HepG2 (cell line): ENCODE measurements at regions not wholly inside any gene's neighbourhood (a gene's known extent, or its start where the extent isn't known, plus 50 kb on each side); places are given as distances from the start of the nearest gene placed in this dataset.

ENCODE experiments used
- ATAC-seq: fragments of 200-7000 bp; cut with Tn5 transposase; 3 replicates; pipeline ENCODE4 v1.9.1; 2020; ENCODE audit warnings: mild to moderate bottlenecking, moderate library complexity
- BruUV-seq: library from RNA; stranded (reverse); fragments of 400-500 nt; replicated peaks from 2 replicates; lab custom pipeline; 2021; lab: Mats Ljungman, UMichigan
- CTCF ChIA-PET: fragments of 300-600 bp; formaldehyde crosslinking; extraction: SDS; loops from one replicate; lab custom pipeline; 2021; ENCODE audit warnings: low total read pairs, inconsistent platforms, low intra/inter-chr PET ratio; lab: Yijun Ruan, JAX
- POLR2A ChIA-PET: fragments of 350-600 bp; sonication (Branson Sonifier 250); formaldehyde crosslinking; loops from one replicate; lab custom pipeline; 2020; ENCODE audit warnings: antibody characterized with exemption, inconsistent platforms; lab: Yijun Ruan, JAX
- DNase-seq: peaks from one replicate; pipeline ENCODE4 v3.0.0-alpha.2; 2015; ENCODE audit warnings: low spot score
- FAIRE-seq: peaks from 3 replicates; lab custom pipeline; 2011; peaks lifted over from hg19 to GRCh38; lab: Jason Lieb, UNC
- H2AFZ ChIP-seq: one replicate; pipeline ENCODE4 v1.6.1; 2011; ENCODE audit warnings: low read length, inconsistent platforms
- H3K27ac ChIP-seq: fragments of 300-600 bp; 3 replicates; pipeline ENCODE4 v1.8.0; 2011; ENCODE audit warnings: mixed run types, mild to moderate bottlenecking, mixed read lengths, low read length, inconsistent platforms; ENCODE audit not compliant: insufficient read depth; ENCODE audit errors: extremely low read length
- H3K27me3 ChIP-seq, 2 experiments: fragments of 200-600 bp in 1 of 2; 2 replicates in 1 of 2; 3 replicates in 1 of 2; pipeline versions ENCODE4 v1.6.0 to v1.8.0; 2011; ENCODE audit warnings: low read length in 2 of 2, mild to moderate bottlenecking in 2 of 2, moderate library complexity in 2 of 2, inconsistent platforms in 1 of 2; ENCODE audit not compliant: insufficient read depth in 2 of 2, control insufficient read depth in 1 of 2
- H3K36me3 ChIP-seq, 2 experiments: fragments of 200-600 bp in 1 of 2; replicated peaks in 1 of 2; 2 replicates in 1 of 2; 3 replicates in 1 of 2; pipeline versions ENCODE4 v1.5.1 to v1.8.0; 2011; ENCODE audit warnings: low read length in 2 of 2, inconsistent platforms in 1 of 2; ENCODE audit not compliant: insufficient read depth in 2 of 2, control insufficient read depth in 1 of 2
- H3K4me1 ChIP-seq: 2 replicates; pipeline ENCODE4 v1.5.1; 2012; ENCODE audit warnings: low read length, inconsistent platforms; ENCODE audit not compliant: insufficient read depth
- H3K4me2 ChIP-seq: 2 replicates; pipeline ENCODE4 v1.6.0; 2011; ENCODE audit warnings: low read depth, low read length, inconsistent platforms
- H3K4me3 ChIP-seq, 3 experiments: fragments of 200-600 bp in 1 of 3; sonication (generic), shearing (Covaris generic) in 1 of 3; replicated peaks in 1 of 3; 2 replicates each; pipeline ENCODE4 v1.5.1; 2011 to 2016; ENCODE audit warnings: low read length in 3 of 3, inconsistent platforms in 2 of 3, low read depth in 2 of 3, mild to moderate bottlenecking in 2 of 3, control low read depth in 1 of 3, mixed read lengths in 1 of 3; ENCODE audit not compliant: insufficient read depth in 1 of 3
- H3K79me2 ChIP-seq: one replicate; pipeline ENCODE4 v1.6.1; 2011; ENCODE audit warnings: low read length, inconsistent platforms; ENCODE audit not compliant: insufficient read depth
- H3K9ac ChIP-seq: 2 replicates; pipeline ENCODE4 v1.6.0; 2011; ENCODE audit warnings: mild to moderate bottlenecking, low read depth, low read length, inconsistent platforms; ENCODE audit not compliant: insufficient read depth
- H3K9me3 ChIP-seq: 2 replicates; pipeline ENCODE4 v1.5.1; 2012; ENCODE audit warnings: mild to moderate bottlenecking, low read length
- H4K20me1 ChIP-seq: 2 replicates; pipeline ENCODE4 v1.6.0; 2011; ENCODE audit warnings: inconsistent platforms, mild to moderate bottlenecking, low read length, moderate library complexity; ENCODE audit not compliant: insufficient read depth
- ARID2 ChIP-seq: sonication (generic); formaldehyde crosslinking; IDR thresholded peaks from 2 replicates; pipeline ENCODE4 v1.8.1; 2022; ENCODE audit warnings: mild to moderate bottlenecking, missing genetic modification reagents, borderline replicate concordance
- HNRNPUL1 ChIP-seq: fragments of 200-400 bp; formaldehyde crosslinking; IDR thresholded peaks from 2 replicates; pipeline ENCODE4 v1.6.1; 2017; ENCODE audit warnings: low read depth, mild to moderate bottlenecking, low read length, moderate library complexity
- TCF12 ChIP-seq, 2 experiments: fragments of 450-650 bp in 1 of 2; sonication (generic) in 1 of 2; formaldehyde crosslinking in 1 of 2; IDR thresholded peaks; 2 replicates each; pipeline versions ENCODE4 v1.6.1 to v1.8.0; 2017 to 2022; ENCODE audit warnings: antibody characterized with exemption in 1 of 2, mild to moderate bottlenecking in 1 of 2, missing genetic modification reagents in 1 of 2, moderate library complexity in 1 of 2
- ZBTB42 ChIP-seq: sonication (generic); formaldehyde crosslinking; IDR thresholded peaks from 2 replicates; pipeline ENCODE4 v1.5.0; 2020; ENCODE audit warnings: mild to moderate bottlenecking, missing genetic modification reagents
- ZNF33A ChIP-seq: sonication (generic); formaldehyde crosslinking; IDR thresholded peaks from 2 replicates; pipeline ENCODE4 v1.5.1; 2020; ENCODE audit warnings: missing genetic modification reagents, mild to moderate bottlenecking, moderate library complexity, borderline replicate concordance
- ZNF496 ChIP-seq: sonication (generic); formaldehyde crosslinking; IDR thresholded peaks from 2 replicates; pipeline ENCODE4 v1.8.1; 2023; ENCODE audit warnings: mild to moderate bottlenecking, moderate library complexity, missing genetic modification reagents; ENCODE audit not compliant: insufficient replicate concordance
- ZNF530 ChIP-seq: sonication (generic); formaldehyde crosslinking; IDR thresholded peaks from 2 replicates; pipeline ENCODE4 v1.5.0; 2020; ENCODE audit warnings: low read depth, mild to moderate bottlenecking, missing genetic modification reagents
- ZNF644 ChIP-seq: IDR thresholded peaks from 2 replicates; pipeline ENCODE4 v1.6.1; 2016; ENCODE audit warnings: low read depth
- ZNF75D ChIP-seq: sonication (generic); formaldehyde crosslinking; IDR thresholded peaks from 2 replicates; pipeline ENCODE4 v1.8.1; 2023; ENCODE audit warnings: missing genetic modification reagents, mild to moderate bottlenecking, borderline replicate concordance
- ZNF891 ChIP-seq: sonication (generic); formaldehyde crosslinking; IDR thresholded peaks from 2 replicates; pipeline ENCODE4 v1.5.0; 2020; ENCODE audit warnings: mild to moderate bottlenecking, missing genetic modification reagents
- WGBS: methylation state at CpG from one replicate; pipeline ENCODE4 v1.1.6; 2017; ENCODE audit warnings: low lambda C conversion rate; 5-methylcytosine and 5-hydroxymethylcytosine counted together
- in situ Hi-C: cut with HindIII; loops from 2 replicates; pipeline ENCODE4 v1.10.0; 2017; ENCODE audit warnings: low pct_unique_long_range_greater_than_20kb; ENCODE audit not compliant: extremely low pct_ligation_motif_present
- intact Hi-C: fragments of 100-400 bp; cut with micrococcal nuclease; formaldehyde crosslinking; loops from one replicate; pipeline ENCODE4 v1.10.0; 2022; ENCODE audit not compliant: unreplicated experiment
- TF ChIP-seq, protein P1 (sequence below): sonication (generic); formaldehyde crosslinking; IDR thresholded peaks from 2 replicates; pipeline ENCODE4 v1.5.0; 2020; ENCODE audit warnings: missing genetic modification reagents
- TF ChIP-seq, protein P2 (sequence below): sonication (generic); formaldehyde crosslinking; IDR thresholded peaks from 2 replicates; pipeline ENCODE4 v1.9.0; 2022; ENCODE audit warnings: missing genetic modification reagents, mild to moderate bottlenecking, borderline replicate concordance

DNA sequence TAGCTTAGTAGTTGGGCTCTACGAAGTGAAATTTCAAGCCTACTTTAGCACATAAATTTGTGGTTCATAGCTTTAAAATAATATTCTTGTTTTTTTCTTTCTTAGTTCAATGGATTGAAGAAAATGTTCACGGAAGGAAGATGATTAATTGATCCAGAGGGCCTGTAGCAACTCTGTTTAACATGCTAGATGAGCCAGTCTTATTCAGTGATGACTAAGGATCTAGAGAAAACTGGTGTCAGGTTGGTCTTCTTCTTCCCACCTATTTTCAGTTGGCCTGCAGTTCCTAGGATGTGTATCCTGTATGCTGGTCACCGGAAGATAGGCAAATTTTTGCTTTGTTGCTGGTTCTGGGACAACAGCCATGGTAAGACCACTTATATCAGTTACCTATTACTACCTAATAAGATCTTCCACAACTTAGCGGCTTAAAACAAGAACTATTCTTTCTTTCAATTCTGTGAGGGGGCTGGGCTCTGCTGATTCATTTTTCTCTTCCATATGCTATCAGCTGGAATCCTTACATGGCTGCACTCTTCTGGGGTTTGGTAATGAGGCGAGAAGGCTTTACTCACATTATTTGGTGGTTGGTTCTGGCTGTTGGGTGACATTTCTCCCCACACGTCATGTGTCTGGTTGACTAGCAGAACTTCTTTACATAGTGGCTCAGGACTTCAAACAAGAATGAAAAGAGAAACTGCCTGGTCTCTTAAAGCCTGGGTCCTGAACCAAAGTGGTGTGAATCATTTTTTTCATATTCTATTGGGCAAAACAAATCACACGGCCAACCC is 182.7 kb upstream of the ACTBL2 start:
- intact Hi-C loops: no loop called here
- Histone ChIP-seq H4K20me1 (no peaks in the 10 kb centered on the region), H3K27me3 (no peaks in the 10 kb centered on the region), H2AFZ (no peak overlapping the region), H3K36me3 (no peaks in the 10 kb centered on the region), H3K79me2 (no peaks in the 10 kb centered on the region), H3K4me1 (no peaks in the 10 kb centered on the region), H3K27ac (no peak overlapping the region), H3K9me3 (no peaks in the 10 kb centered on the region), H3K4me3 (no peak overlapping the region), H3K9ac (no peak overlapping the region), H3K4me2 (no peak overlapping the region)
- DNase-seq (no peak), ATAC-seq (no peak), FAIRE-seq (no peak)
- TF ChIP-seq HNRNPUL1: no peak
- TF ChIP-seq ARID2 (CRISPR knock-in tag): no peak
- TF ChIP-seq ZNF496 (CRISPR knock-in tag): no peak
- TF ChIP-seq, protein P1, sequence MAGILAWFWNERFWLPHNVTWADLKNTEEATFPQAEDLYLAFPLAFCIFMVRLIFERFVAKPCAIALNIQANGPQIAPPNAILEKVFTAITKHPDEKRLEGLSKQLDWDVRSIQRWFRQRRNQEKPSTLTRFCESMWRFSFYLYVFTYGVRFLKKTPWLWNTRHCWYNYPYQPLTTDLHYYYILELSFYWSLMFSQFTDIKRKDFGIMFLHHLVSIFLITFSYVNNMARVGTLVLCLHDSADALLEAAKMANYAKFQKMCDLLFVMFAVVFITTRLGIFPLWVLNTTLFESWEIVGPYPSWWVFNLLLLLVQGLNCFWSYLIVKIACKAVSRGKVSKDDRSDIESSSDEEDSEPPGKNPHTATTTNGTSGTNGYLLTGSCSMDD (CRISPR knock-in tag): no peak
- no peak for TF ChIP-seq ZNF530 (CRISPR knock-in tag)
- TF ChIP-seq TCF12 (IDR thresholded peaks at IDR 0.05): no peak
- no peak for TF ChIP-seq TCF12 (CRISPR knock-in tag; IDR thresholded peaks at IDR 0.05)
- no peak for TF ChIP-seq ZNF644 (CRISPR knock-in tag)
- TF ChIP-seq, protein P2, sequence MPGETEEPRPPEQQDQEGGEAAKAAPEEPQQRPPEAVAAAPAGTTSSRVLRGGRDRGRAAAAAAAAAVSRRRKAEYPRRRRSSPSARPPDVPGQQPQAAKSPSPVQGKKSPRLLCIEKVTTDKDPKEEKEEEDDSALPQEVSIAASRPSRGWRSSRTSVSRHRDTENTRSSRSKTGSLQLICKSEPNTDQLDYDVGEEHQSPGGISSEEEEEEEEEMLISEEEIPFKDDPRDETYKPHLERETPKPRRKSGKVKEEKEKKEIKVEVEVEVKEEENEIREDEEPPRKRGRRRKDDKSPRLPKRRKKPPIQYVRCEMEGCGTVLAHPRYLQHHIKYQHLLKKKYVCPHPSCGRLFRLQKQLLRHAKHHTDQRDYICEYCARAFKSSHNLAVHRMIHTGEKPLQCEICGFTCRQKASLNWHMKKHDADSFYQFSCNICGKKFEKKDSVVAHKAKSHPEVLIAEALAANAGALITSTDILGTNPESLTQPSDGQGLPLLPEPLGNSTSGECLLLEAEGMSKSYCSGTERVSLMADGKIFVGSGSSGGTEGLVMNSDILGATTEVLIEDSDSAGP (CRISPR knock-in tag): no peak
- no peak for TF ChIP-seq ZNF75D (CRISPR knock-in tag)
- no peak for TF ChIP-seq ZBTB42 (CRISPR knock-in tag)
- TF ChIP-seq ZNF891 (CRISPR knock-in tag): no peak
- TF ChIP-seq ZNF33A (CRISPR knock-in tag): no peak
- WGBS: 92% methylated on average over 7 of the region's 7 CpGs
- ChIA-PET CTCF (no interaction called here), POLR2A (no interaction called here)
- BruUV-seq: no TSS peak
- in situ Hi-C loops: no loop called here
